ES-I3 (cell line): ENCODE measurements at regions not wholly inside any gene's neighbourhood (a gene's known extent, or its start where the extent isn't known, plus 50 kb on each side); places are given as distances from the start of the nearest gene placed in this dataset.
"Not testable (repeated sequence)": the region's sequence is repeated elsewhere in the genome, so short reads cannot be mapped to it uniquely, and the experiment has no call there.

Experiments used
- H3K36me3 ChIP-seq: 2 replicates; pipeline ENCODE4 v1.6.1; 2013; ENCODE audit warnings: mild to moderate bottlenecking, low read length, control low read depth, moderate library complexity; ENCODE audit not compliant: insufficient read depth
- H3K4me1 ChIP-seq: 2 replicates; pipeline ENCODE4 v1.6.1; 2013; ENCODE audit warnings: mild to moderate bottlenecking, control low read depth, low read length; ENCODE audit not compliant: insufficient read depth
- H3K9ac ChIP-seq: 2 replicates; pipeline ENCODE4 v1.6.1; 2013; ENCODE audit warnings: low read depth, mild to moderate bottlenecking, low read length, moderate library complexity
- H3K9me3 ChIP-seq: 2 replicates; pipeline ENCODE4 v1.6.1; 2013; ENCODE audit warnings: mild to moderate bottlenecking, low read length, moderate library complexity; ENCODE audit not compliant: control insufficient read depth, insufficient read depth

DNA sequence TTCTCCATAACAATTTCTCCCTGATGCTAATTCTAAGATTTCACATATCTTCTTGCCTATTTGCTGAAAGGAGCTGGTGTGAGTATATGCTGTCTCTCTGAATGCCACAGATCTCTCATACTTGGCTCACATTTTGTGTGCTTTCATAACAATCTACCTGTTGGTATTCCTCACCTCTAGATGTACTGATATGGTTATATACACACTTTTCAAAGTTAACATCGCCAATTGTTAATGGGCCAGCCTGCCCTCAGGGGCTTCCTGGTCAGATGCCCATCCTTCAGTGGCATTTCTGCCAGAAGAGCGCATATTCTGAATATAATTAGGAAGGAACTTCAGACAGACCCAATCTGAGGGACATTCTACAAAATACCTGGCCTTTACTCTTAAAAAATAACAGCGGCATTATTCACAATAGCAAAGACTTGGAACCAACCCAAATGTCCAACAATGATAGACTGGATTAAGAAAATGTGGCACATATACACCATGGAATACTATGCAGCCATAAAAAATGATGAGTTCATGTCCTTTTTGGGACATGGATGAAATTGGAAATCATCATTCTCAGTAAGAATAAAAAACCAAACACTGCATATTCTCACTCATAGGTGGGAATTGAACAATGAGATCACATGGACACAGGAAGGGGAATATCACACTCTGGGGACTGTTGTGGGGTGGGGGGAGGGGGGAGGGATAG, 123.9 kb upstream of the FAT1 start:
- not testable (repeated sequence) for H3K9me3 ChIP-seq, H3K4me1 ChIP-seq, H3K36me3 ChIP-seq, H3K9ac ChIP-seq

DNA sequence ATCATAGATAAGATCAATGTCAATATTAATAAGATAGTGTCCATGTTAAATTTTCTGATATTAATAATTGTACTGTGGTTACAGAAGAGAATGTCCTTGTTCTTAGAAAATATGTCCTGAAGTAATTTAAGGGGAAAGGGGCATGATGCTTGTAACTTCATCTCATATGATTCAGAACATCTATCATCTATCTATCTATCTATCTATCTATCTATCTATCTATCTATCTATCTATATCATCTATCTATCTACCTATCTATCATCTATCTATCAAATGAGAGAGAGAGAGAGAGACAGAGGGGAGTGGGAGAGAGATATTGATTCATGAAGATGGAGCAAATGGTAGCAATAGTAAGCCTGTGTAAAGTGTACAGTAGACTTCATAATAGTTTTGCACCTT, 124.8 kb upstream of the FAT1 start:
- no peaks in the 10 kb centered on the region for H3K36me3 ChIP-seq
- no peaks in the 10 kb centered on the region for H3K4me1 ChIP-seq
- no peak overlapping the region for H3K9ac ChIP-seq
- no peaks in the 10 kb centered on the region for H3K9me3 ChIP-seq

DNA sequence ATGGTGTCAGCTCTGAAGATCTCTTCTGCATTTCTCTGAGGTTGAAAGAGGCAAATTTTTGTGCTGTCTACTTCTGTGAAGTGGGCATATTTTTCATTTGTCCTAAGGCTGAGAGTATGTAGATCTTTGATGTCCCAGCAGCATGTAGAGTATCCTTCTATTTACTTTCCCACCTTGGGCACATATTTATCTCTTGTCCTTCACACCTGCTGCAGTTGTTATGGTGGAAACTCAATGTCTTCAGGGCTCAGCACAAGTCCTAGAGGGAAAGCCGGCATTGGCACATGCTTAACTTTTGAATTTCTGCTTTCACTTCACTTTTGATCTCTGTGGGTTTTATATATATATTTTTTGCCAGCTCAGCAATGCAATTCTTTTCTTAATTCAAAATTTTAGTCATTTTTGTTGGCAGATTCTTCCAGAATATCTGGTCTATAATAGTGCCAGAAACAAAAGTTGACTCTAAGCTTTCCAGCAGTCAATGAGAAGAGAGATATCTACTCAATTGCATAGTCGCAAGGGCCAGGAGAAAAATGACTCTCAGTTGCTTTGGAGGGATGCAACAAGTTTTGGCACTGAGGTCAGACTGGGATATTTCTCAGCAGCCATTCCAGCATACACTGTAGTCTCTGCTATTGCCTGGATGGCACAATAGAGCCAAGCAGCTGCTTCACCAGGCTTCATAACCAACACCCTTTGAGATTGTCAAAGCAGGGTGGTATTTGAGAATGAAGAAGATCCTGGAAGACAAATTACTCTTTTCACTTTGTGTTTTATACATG, 127.8 kb upstream of the FAT1 start:
- H3K36me3 ChIP-seq = no peaks in the 10 kb centered on the region
- no peaks in the 10 kb centered on the region for H3K9me3 ChIP-seq
- H3K4me1 ChIP-seq = no peaks in the 10 kb centered on the region
- H3K9ac ChIP-seq = no peak overlapping the region

DNA sequence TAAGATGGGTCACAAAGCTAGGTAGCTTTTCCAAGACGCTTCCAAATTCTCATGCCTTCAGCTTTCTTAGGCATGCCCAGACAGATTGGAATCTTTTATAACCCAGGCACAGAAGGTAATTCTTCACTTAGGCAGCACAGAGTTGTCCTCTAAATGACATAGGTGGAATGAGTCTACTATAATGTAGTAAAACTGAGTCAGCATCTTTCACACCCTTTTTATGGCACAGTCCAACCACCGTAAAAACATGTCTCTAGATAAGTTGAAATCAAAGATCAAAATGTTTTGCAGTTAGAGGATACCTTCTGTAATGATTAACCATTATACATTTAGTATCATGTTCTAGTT, 128.4 kb upstream of the FAT1 start:
- Histone ChIP-seq H3K4me1 (no peaks in the 10 kb centered on the region), H3K9ac (no peak overlapping the region), H3K36me3 (no peaks in the 10 kb centered on the region), H3K9me3 (no peaks in the 10 kb centered on the region)

DNA sequence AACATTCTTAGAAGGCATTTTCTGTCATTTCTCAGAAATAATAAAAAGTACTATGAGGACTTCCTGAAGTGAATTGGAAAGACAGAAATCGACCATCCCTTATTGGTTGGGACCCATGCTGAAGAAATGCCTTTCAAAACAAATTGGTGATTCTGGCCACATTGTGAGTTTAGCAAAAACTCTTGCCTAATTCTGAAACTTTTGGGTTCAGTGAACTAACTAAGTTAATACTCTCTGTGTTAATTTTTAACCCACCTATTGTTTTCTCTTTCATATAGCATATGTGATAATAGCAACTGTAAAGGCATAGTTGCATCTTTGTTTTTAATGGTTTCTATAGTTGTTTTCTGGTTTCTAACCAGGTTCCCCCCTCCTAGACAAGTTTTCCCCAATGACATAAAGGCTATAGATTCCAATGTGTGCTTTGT, 129.3 kb upstream of the FAT1 start:
- Histone ChIP-seq H3K9ac (no peak overlapping the region), H3K9me3 (no peaks in the 10 kb centered on the region), H3K36me3 (no peaks in the 10 kb centered on the region), H3K4me1 (no peaks in the 10 kb centered on the region)

DNA sequence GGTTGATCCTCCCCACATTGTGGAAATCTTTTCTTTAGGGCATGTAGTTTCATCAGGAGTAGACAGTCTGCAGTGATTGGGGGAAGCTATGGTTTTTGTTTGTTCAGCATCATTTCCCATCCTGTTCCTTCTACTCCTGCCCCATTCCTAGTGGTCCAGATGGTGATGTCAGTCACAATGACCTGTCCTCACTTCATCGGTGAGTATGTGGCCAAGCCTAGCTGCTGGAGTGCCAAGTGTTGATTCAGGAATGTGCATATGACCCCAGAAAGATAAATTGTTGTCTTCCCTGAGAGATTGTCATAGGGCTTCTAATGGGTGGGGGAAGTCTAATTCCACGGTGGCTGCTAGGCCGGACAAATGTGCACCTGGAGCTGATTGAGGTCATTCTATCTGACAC, 130.6 kb upstream of the FAT1 start:
- Histone ChIP-seq H3K4me1 (no peaks in the 10 kb centered on the region), H3K9ac (no peak overlapping the region), H3K9me3 (no peaks in the 10 kb centered on the region), H3K36me3 (no peaks in the 10 kb centered on the region)

DNA sequence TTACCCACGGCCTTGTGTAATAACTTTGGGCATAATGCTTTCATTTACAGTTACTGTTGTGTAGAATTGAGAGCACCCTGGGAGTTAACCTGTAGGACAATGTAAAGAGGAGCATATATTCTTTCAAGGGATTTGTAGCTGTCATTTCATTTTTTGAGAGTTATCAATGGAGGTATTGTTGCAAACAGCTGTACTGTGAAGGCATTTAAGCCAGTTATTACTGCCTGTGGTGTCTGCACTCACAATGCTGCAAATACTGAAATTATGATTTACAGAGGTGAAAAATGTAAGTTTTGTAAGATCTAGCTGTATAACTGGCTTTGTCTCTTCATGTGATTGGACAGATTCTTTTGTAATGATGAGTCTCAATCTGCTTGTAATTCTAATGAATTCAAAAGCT, 131.5 kb upstream of the FAT1 start:
- no peaks in the 10 kb centered on the region for H3K4me1 ChIP-seq
- no peaks in the 10 kb centered on the region for H3K36me3 ChIP-seq
- H3K9ac ChIP-seq = no peak overlapping the region
- H3K9me3 ChIP-seq = no peaks in the 10 kb centered on the region

DNA sequence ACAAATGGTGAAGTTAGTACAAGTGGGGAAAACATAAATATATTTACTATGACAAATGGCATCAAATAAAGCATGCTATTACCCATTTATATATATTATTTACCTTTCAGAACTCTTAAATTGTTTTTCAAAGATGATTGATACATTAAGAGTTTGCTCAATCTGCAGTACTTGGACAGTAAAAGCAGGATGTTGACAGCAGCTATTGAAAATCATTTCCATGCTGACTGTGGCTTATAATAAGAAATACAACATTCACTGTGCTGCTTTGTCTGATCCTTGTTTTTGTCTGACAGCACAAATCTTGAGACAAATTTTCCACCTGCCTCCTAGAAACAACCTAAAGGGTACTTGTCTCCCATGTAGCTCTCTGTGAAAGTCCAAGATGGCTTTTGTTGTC, 134.1 kb upstream of the FAT1 start:
- no peak overlapping the region for H3K9ac ChIP-seq
- no peaks in the 10 kb centered on the region for H3K9me3 ChIP-seq
- H3K36me3 ChIP-seq = no peaks in the 10 kb centered on the region
- H3K4me1 ChIP-seq = no peaks in the 10 kb centered on the region

DNA sequence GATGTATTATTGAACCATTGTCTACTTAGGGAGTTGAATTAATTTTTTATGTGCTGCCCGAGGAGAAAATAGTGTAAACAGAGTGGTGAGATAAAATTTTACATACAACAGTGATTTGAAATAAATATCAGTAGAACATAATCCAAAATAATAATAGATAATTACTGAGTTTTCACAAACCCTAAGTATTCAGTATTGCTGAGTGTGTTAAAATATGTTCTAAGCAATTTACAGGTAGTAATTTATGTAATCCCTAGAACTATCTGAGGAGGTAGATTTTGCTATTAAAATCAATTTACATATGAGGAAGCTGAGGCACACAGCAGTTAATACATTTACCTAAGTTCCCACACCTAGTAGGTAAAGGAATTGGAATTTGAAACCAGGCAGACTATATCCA, 134.7 kb upstream of the FAT1 start:
- Histone ChIP-seq H3K9ac (no peak overlapping the region), H3K4me1 (no peaks in the 10 kb centered on the region), H3K9me3 (no peaks in the 10 kb centered on the region), H3K36me3 (no peaks in the 10 kb centered on the region)

DNA sequence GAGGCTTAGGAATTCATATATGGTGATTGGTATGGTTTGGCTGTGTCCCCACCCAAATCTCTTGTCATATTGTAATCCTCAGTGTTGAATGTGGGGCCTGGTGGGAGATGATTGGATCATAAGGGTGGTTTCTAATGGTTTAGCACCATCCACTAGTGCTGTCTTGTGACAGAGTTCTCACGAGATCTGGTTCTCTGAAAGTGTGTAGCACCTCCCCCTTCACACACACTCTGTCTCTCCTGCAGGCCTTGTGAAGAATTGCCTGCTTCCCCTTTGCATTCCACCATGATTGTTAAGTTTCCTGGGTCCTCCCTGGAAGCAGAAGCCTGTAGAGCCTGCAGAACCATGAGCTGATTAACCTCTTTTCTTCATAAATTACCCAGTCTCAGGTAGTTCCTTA, 135.8 kb upstream of the FAT1 start:
- no peak overlapping the region for H3K9ac ChIP-seq
- no peaks in the 10 kb centered on the region for H3K36me3 ChIP-seq
- H3K9me3 ChIP-seq = no peaks in the 10 kb centered on the region
- no peaks in the 10 kb centered on the region for H3K4me1 ChIP-seq

DNA sequence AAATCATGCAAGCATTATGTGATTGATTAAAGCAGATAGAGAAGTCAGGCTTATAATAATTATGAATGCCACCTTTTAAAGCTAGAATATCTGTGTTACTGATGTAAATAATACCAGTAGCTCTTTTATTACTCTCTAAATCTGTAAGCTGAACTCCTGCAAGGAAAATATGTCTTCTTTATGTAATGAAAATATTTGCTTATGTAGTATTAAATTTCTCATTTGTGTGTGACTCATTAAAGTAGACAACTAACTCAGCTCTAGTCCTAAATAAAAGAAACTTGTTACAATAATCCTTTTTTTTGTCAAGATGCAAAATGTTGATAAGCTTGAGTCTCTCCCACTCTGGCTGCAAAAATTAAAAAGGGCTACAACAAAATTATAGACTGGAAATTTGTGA, 137.7 kb upstream of the FAT1 start:
- no peaks in the 10 kb centered on the region for H3K4me1 ChIP-seq
- H3K9ac ChIP-seq = no peak overlapping the region
- H3K9me3 ChIP-seq = no peaks in the 10 kb centered on the region

DNA sequence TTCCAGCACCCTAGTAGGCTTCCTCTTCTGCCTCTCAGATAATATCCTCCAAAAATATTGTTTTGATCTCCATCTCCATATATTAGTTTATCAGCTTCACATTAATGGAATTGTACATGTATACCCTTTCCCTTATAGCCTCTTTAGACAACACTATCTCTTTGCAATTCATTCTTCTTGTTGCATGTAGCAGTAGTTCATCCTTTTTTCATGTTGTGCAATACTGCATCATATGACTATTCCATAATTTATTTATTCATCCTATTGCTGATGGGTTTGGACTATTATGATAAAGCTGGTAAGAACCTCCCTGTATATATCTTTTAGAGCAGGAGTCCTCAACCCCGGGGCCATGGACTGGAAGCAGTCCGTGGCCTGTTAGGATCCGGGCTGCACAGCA, 148.2 kb upstream of the FAT1 start:
- Histone ChIP-seq H3K4me1 (no peaks in the 10 kb centered on the region), H3K9me3 (no peaks in the 10 kb centered on the region; the same call in none of the 2 replicates), H3K9ac (no peak overlapping the region), H3K36me3 (no peaks in the 10 kb centered on the region)

More for the DNA sequence above, 137.7 kb upstream of the FAT1 start:
- H3K36me3 ChIP-seq = no peaks in the 10 kb centered on the region

DNA sequence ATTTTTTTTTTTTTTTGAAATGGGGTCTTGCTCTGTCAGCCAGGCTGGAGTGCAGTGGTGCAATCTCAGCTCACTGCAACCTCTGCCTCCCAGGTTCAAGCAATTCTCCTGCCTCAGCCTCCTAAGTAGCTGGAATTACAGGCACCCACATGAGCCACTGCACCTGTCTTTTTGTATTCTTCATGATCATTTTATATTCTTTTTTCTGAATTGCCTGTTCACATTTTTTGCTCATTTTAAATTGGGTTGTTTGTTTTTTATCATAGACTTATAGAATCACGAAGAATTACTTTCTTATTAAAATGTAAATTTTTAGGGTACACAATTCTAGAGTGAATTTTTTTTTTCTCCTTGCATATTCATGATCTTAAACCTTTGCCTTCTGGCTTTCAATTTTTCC, 149.4 kb upstream of the FAT1 start:
- H3K4me1 ChIP-seq, H3K9me3 ChIP-seq, H3K36me3 ChIP-seq, H3K9ac ChIP-seq: not testable (repeated sequence)

DNA sequence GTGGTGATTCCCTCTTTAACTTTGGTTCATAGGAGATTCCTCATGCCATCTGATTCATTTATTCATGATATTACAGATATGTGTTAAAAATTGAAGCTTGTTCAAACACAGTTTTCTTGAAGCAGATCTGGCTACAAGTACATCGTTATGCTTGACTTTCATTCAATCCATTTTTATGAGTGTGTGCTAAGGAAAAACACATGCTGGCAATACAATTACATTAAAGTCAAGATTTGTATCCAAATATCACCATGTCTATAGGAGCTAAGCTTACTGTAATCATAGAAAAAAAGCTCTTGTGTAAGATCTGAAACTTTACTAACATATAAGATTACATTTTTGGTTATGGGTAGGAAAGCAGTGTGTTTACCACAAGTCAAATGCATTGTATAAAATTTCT, 151.8 kb upstream of the FAT1 start:
- Histone ChIP-seq H3K9ac (no peak overlapping the region), H3K9me3 (no peaks in the 10 kb centered on the region; the same call in none of the 2 replicates)

DNA sequence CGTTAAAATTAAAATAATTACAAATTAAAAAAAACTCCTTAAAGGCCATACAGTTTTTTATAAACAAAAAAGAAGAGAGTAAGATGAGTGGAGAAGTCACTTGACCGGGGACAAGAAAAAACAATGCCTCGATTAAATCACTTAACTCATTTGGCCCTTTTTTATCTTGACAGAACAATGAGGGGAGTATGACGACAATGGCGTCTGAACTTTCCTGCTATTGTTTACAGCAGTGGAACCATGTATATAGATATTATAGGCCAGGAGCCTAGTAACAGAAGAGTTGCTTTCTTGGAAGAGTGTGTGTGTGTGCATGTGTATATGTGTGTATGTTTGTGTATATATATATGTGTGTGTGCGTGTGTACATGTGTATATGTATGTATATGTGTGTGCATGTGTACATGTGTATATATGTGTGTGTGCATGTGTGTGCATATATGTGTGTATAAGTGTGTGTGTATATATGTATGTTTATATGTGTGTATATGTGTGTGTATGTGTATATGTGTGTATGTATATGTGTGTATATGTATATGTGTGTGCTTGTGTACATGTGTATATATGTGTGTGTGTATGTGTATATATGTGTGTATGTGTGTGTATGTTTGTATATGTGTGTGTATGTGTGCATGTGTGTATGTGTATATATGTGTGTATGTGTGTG, 153.4 kb upstream of the FAT1 start:
- no peaks in the 10 kb centered on the region for H3K36me3 ChIP-seq
- H3K9me3 ChIP-seq = no peaks in the 10 kb centered on the region; the same call in none of the 2 replicates
- H3K4me1 ChIP-seq = no peaks in the 10 kb centered on the region
- H3K9ac ChIP-seq = no peak overlapping the region

More for the DNA sequence above, 151.8 kb upstream of the FAT1 start:
- Histone ChIP-seq H3K36me3 (no peaks in the 10 kb centered on the region), H3K4me1 (no peaks in the 10 kb centered on the region)
